ENCODE measurements at regions not wholly inside any gene's neighbourhood (a gene's known extent, or its start where the extent isn't known, plus 50 kb on each side); places are given as distances from the start of the nearest gene placed in this dataset.
"Not testable (repeated sequence)": the region's sequence is repeated elsewhere in the genome, so short reads cannot be mapped to it uniquely, and the experiment has no call there.

DNA sequence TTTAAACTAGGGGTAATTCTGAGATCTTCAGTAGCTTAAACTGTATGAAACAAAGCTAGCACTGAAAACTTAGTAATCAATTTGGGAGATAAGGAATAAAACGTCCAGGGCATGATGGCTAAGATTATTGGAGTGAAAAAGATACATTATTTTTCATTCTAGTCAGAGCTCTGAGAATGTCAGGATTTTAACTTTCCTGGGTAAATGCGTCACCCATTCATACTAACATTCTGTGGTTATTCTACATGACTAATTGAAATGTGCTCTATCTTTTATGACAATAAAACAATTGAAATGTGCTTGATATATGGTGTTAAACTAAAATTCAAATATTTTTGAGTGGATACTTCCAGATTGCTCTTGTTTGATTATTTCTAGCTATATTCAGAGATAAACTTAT is 626.0 kb downstream of the EDEM1 start:
- no peak for DNase-seq (ENCODE audit: low spot score)

- no peak for DNase-seq (ENCODE audit: low spot score)
These were observed 635.3 kb downstream of the EDEM1 start for GRCh38 chr3:5822843-5823242.

DNA sequence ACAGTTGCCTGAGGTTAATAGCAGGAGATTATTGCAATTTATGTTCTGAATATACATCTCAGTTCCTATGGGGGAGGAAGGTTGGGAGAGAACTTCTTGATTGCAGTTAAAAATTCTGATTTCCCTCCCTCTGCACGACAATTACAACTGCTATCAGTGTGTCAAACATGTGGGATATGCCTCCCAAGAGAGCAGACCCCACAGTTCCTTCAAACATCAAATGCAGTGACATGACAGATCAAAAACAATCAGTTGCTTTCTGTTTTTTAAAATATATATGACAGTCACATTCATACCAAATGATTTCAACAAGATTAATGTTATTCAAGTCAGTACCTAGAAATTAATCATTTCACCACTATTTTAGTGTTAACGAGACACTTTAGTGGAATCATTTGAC is 639.0 kb downstream of the EDEM1 start:
- no peak for DNase-seq (ENCODE audit: low spot score)

DNA sequence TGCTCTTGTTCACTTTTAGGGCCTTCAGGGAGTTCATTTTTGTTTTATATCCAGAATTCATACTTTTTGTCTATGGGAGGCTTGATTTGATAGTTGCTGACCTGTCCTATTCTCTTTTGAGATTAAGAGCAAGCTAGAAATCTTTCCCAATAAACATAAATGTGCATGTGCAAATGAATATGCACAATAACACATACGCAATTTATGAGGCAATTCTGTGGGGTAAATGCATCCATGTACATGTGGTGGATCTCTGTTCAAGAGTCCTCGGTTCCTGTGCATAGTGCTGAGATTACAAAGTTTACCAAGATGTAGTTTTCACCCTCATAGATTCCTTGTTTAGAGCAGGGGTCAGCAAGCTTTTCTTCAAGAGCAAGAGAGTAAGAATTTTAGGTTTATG is 640.7 kb downstream of the EDEM1 start:
- no peak for DNase-seq (ENCODE audit: low spot score)

DNA sequence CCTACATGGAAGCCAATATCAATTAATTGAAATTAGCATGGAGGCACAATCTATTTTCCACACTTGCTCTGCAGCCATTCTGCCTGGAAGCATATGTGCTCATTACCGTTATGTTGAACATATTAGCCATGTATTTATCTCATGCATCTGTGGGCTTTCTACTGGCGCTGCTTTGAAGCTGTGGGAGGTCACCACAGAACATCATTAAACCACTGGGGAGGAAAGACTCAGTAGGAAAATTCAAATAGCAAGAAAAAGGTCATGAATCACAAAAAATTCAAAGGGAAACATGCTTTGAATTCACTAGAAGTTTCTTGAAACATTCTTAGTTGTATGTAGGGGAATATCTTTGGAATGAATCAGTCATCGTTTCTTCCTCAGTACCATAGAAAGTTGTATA is 652.5 kb downstream of the EDEM1 start:
- DNase-seq (ENCODE audit: low spot score), result no peak

DNA sequence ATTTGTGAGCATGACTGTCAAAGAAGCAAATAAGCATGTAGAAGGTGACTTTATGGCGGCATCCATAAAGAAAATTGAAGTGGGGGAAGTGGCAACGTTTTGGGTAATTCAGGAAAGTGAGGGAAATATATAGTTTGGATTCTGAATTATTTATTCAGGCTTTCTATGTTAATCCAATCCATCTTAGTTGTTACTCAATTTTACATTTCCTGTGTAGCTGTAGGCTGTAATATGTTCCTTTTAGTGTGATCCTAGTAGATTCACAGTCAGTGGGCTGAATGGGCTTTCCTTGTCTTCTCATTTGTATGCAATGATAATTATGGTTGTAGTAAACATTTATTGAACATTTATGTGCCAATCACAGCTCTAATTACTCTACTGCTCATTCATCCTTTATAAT is 654.1 kb downstream of the EDEM1 start:
- no peak for DNase-seq (ENCODE audit: low spot score)

GRCh38 chr3:5846261-5846660 is 658.8 kb downstream of the EDEM1 start:
- no peak for DNase-seq (ENCODE audit: low spot score)

- no peak for DNase-seq (ENCODE audit: low spot score)
These were observed 673.6 kb downstream of the EDEM1 start for GRCh38 chr3:5861151-5861550.

DNA sequence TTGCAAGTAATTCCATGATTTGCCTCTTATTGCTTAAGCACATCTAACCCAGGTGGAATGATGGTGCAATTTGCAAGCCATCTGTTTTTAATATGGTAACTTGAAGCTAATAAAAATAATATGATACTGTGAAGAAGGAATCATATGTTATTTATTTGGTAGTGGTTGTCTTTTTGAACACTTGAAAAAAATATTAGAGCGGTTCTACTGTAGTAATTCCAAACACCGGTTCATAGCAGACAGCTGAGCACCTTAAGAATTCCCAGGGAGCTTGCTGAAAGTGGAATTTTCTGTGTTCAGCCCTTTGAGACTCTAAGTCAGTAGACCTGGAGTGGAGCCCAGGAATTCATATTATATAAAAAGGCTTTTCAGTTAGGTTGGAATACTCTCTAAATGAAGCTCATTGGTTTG is 687.4 kb downstream of the EDEM1 start:
- DNase-seq (ENCODE audit: low spot score), result no peak

DNA sequence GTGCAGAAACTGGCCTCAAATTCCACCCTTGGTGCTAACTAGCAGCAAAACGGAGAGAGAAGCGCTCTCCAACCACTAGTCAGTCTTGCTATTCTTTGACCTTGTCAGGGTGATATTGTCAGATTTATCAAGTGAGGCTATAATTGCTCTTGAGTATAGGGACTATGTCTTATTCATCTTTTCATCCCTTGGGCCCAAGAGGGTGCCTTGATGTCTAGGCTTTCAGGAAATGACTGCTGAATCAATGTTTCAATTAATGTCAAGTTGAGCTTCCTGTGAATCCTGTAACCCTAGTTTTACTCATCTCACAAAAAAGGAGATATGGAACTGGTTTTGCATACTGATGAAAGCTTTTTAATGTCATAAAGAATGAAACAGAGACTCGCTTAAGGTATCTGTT is 701.3 kb downstream of the EDEM1 start:
- no peak for DNase-seq (ENCODE audit: low spot score)

- DNase-seq (ENCODE audit: low spot score), result no peak
These were observed 701.9 kb downstream of the EDEM1 start for GRCh38 chr3:5889374-5889773.

DNA sequence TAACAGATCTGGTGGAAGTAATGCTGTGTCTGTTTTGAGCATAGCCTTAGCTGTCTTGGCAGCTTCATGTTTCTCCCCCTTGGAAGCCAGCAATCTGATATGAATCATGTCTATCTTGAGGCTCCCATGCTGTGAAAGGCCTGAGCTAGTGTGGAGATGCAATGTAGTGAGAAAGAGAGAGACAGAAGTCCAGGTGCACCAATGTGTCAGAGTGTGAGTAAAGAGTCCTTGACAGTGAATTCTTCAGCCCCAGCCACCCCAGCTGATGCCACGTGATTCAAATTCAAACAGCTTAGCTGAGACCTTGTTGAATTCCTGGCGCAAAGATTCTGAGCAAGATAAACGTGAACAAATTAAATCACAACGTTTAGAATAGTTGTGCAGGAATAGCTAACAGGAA is 704.2 kb downstream of the EDEM1 start:
- no peak for DNase-seq (ENCODE audit: low spot score)

- DNase-seq (ENCODE audit: low spot score), result no peak
These were observed 710.6 kb downstream of the EDEM1 start for GRCh38 chr3:5898106-5898505.

GRCh38 chr3:5899014-5899761 is 711.7 kb downstream of the EDEM1 start:
- no peak for DNase-seq (ENCODE audit: low spot score)

GRCh38 chr3:5917932-5918331 is 730.4 kb downstream of the EDEM1 start:
- no peak for DNase-seq (ENCODE audit: low spot score)

DNA sequence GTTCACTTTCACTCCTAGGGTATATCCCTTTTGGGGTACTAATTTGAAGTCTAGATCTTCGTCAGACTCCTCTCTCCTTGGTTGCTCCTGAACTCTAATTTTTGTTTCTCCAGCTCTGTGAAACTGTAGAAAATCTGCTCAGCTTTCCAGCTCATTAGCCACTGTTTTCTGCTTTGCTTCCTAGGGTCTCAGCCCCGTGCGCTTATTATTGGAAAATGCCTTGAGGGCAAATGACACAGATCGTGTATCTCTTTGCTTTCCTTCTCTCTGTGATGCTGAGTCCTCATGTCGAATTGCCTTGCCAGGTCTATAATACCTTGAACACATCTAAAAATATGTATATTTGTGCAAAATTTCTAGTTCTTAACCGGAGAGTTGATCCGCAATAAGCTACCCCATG is 731.1 kb downstream of the EDEM1 start:
- DNase-seq (ENCODE audit: low spot score), result no peak

GRCh38 chr3:5929027-5929426 is 741.5 kb downstream of the EDEM1 start:
- DNase-seq (ENCODE audit: low spot score), result no peak

- not testable (repeated sequence) for DNase-seq (ENCODE audit: low spot score)
These were observed 756.6 kb downstream of the EDEM1 start for GRCh38 chr3:5944061-5944460.

DNA sequence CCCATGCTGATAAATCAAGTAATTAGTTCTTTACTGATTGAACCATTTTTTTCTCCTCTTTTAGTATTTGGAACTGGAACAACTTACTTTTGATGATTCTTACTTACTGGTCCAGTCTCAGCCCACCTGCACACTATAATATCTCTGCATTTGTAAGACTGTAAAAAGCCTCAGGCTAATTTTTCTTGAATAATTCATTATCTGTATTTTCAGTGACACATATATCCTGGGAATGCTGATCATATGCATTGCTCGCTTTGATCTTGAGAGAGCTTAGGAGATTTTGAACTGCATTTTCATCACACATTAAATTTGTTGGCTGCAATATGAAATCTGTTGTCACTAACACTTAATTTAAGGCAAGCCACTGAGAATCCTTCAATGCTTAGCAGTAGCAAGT is 760.6 kb downstream of the EDEM1 start:
- DNase-seq (ENCODE audit: low spot score), result no peak

DNA sequence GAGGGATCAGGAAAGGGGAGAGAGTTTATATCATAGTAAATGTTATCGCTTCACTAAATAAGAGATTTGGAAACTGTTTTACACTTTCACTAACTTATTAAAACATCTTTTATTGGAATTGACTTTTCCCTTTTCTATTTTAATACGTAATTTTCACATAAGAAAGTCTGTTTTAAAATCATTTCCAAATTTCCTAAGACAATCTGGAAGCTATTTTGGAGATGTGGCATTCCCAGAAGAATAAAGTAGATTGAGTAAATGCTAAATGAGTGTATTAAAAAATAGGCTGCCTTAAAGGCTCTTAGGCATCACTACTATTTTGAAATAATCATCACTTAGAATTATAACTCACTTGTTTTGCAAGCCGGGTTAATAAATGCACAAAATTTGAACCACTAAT is 763.5 kb downstream of the EDEM1 start:
- DNase-seq (ENCODE audit: low spot score), result no peak

GRCh38 chr3:5972586-5972985 is 785.1 kb downstream of the EDEM1 start:
- no peak for DNase-seq (ENCODE audit: low spot score)

GRCh38 chr3:5974630-5975322 is 787.3 kb downstream of the EDEM1 start:
- no peak for DNase-seq (ENCODE audit: low spot score)

- no peak for DNase-seq (ENCODE audit: low spot score)
These were observed 789.8 kb downstream of the EDEM1 start for GRCh38 chr3:5977331-5977730.

DNA sequence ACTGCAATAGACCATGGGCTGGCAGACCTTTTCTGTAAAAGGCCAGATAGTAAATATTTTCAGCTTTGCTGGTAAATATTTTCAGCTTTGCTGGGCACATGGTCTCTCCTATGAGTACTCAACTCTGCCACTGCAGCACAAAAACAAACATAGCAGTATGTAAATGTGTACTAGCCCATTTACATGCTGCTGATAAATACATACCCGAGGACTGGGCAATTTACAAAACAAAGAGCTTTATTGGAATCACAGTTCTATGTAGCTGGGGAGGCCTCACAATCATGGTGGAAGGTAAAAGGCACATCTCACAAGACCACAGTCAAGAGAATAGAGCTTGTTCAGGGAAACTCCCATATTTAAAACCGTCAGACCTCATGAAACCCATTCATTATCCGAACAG is 793.0 kb downstream of the EDEM1 start:
- DNase-seq (ENCODE audit: low spot score), result no peak
